HepG2 (cell line): ENCODE measurements at regions not wholly inside any gene's neighbourhood (a gene's known extent, or its start where the extent isn't known, plus 50 kb on each side); places are given as distances from the start of the nearest gene placed in this dataset.

ENCODE experiments used
- ATAC-seq: fragments of 200-7000 bp; cut with Tn5 transposase; 3 replicates; pipeline ENCODE4 v1.9.1; 2020; ENCODE audit warnings: mild to moderate bottlenecking, moderate library complexity
- BruUV-seq: library from RNA; stranded (reverse); fragments of 400-500 nt; replicated peaks from 2 replicates; lab custom pipeline; 2021; lab: Mats Ljungman, UMichigan
- CTCF ChIA-PET: fragments of 300-600 bp; formaldehyde crosslinking; extraction: SDS; loops from one replicate; lab custom pipeline; 2021; ENCODE audit warnings: low total read pairs, inconsistent platforms, low intra/inter-chr PET ratio; lab: Yijun Ruan, JAX
- POLR2A ChIA-PET: fragments of 350-600 bp; sonication (Branson Sonifier 250); formaldehyde crosslinking; loops from one replicate; lab custom pipeline; 2020; ENCODE audit warnings: antibody characterized with exemption, inconsistent platforms; lab: Yijun Ruan, JAX
- DNase-seq: peaks from one replicate; pipeline ENCODE4 v3.0.0-alpha.2; 2015; ENCODE audit warnings: low spot score
- FAIRE-seq: peaks from 3 replicates; lab custom pipeline; 2011; peaks lifted over from hg19 to GRCh38; lab: Jason Lieb, UNC
- H2AFZ ChIP-seq: one replicate; pipeline ENCODE4 v1.6.1; 2011; ENCODE audit warnings: low read length, inconsistent platforms
- H3K27ac ChIP-seq: fragments of 300-600 bp; 3 replicates; pipeline ENCODE4 v1.8.0; 2011; ENCODE audit warnings: mixed run types, mild to moderate bottlenecking, mixed read lengths, low read length, inconsistent platforms; ENCODE audit not compliant: insufficient read depth; ENCODE audit errors: extremely low read length
- H3K27me3 ChIP-seq, 2 experiments: fragments of 200-600 bp in 1 of 2; 2 replicates in 1 of 2; 3 replicates in 1 of 2; pipeline versions ENCODE4 v1.6.0 to v1.8.0; 2011; ENCODE audit warnings: low read length in 2 of 2, mild to moderate bottlenecking in 2 of 2, moderate library complexity in 2 of 2, inconsistent platforms in 1 of 2; ENCODE audit not compliant: insufficient read depth in 2 of 2, control insufficient read depth in 1 of 2
- H3K36me3 ChIP-seq, 2 experiments: fragments of 200-600 bp in 1 of 2; replicated peaks in 1 of 2; 2 replicates in 1 of 2; 3 replicates in 1 of 2; pipeline versions ENCODE4 v1.5.1 to v1.8.0; 2011; ENCODE audit warnings: low read length in 2 of 2, inconsistent platforms in 1 of 2; ENCODE audit not compliant: insufficient read depth in 2 of 2, control insufficient read depth in 1 of 2
- H3K4me1 ChIP-seq: 2 replicates; pipeline ENCODE4 v1.5.1; 2012; ENCODE audit warnings: low read length, inconsistent platforms; ENCODE audit not compliant: insufficient read depth
- H3K4me2 ChIP-seq: 2 replicates; pipeline ENCODE4 v1.6.0; 2011; ENCODE audit warnings: low read depth, low read length, inconsistent platforms
- H3K4me3 ChIP-seq, 3 experiments: fragments of 200-600 bp in 1 of 3; sonication (generic), shearing (Covaris generic) in 1 of 3; replicated peaks in 1 of 3; 2 replicates each; pipeline ENCODE4 v1.5.1; 2011 to 2016; ENCODE audit warnings: low read length in 3 of 3, inconsistent platforms in 2 of 3, low read depth in 2 of 3, mild to moderate bottlenecking in 2 of 3, control low read depth in 1 of 3, mixed read lengths in 1 of 3; ENCODE audit not compliant: insufficient read depth in 1 of 3
- H3K79me2 ChIP-seq: one replicate; pipeline ENCODE4 v1.6.1; 2011; ENCODE audit warnings: low read length, inconsistent platforms; ENCODE audit not compliant: insufficient read depth
- H3K9ac ChIP-seq: 2 replicates; pipeline ENCODE4 v1.6.0; 2011; ENCODE audit warnings: mild to moderate bottlenecking, low read depth, low read length, inconsistent platforms; ENCODE audit not compliant: insufficient read depth
- H3K9me3 ChIP-seq: 2 replicates; pipeline ENCODE4 v1.5.1; 2012; ENCODE audit warnings: mild to moderate bottlenecking, low read length
- H4K20me1 ChIP-seq: 2 replicates; pipeline ENCODE4 v1.6.0; 2011; ENCODE audit warnings: inconsistent platforms, mild to moderate bottlenecking, low read length, moderate library complexity; ENCODE audit not compliant: insufficient read depth
- FOXA3 ChIP-seq: IDR thresholded peaks from 2 replicates; pipeline ENCODE4 v1.6.1; 2016; ENCODE audit warnings: missing genetic modification reagents, missing compliant biosample characterization
- MAX ChIP-seq: IDR thresholded peaks from 2 replicates; pipeline ENCODE4 v1.6.1; 2012; ENCODE audit warnings: inconsistent platforms
- PHB2 ChIP-seq: fragments of 450-650 bp; IDR thresholded peaks from 2 replicates; pipeline ENCODE4 v1.6.1; 2018; ENCODE audit not compliant: partially characterized antibody
- ZNF326 ChIP-seq: sonication (generic); formaldehyde crosslinking; IDR thresholded peaks from 2 replicates; pipeline ENCODE4 v1.4.0; 2020; ENCODE audit warnings: missing genetic modification reagents, borderline replicate concordance
- ZNF33A ChIP-seq: sonication (generic); formaldehyde crosslinking; IDR thresholded peaks from 2 replicates; pipeline ENCODE4 v1.5.1; 2020; ENCODE audit warnings: missing genetic modification reagents, mild to moderate bottlenecking, moderate library complexity, borderline replicate concordance
- WGBS: methylation state at CpG from one replicate; pipeline ENCODE4 v1.1.6; 2017; ENCODE audit warnings: low lambda C conversion rate; 5-methylcytosine and 5-hydroxymethylcytosine counted together
- in situ Hi-C: cut with HindIII; loops from 2 replicates; pipeline ENCODE4 v1.10.0; 2017; ENCODE audit warnings: low pct_unique_long_range_greater_than_20kb; ENCODE audit not compliant: extremely low pct_ligation_motif_present
- intact Hi-C: fragments of 100-400 bp; cut with micrococcal nuclease; formaldehyde crosslinking; loops from one replicate; pipeline ENCODE4 v1.10.0; 2022; ENCODE audit not compliant: unreplicated experiment
- TF ChIP-seq, protein P1 (sequence below): sonication (generic); formaldehyde crosslinking; IDR thresholded peaks from 2 replicates; pipeline ENCODE4 v1.4.0; 2020; ENCODE audit warnings: mild to moderate bottlenecking, low read depth, missing genetic modification reagents

- no peak for TF ChIP-seq ZNF33A (CRISPR knock-in tag)
- TF ChIP-seq MAX, result no peak
- TF ChIP-seq ZNF326, result no peak
- no peak for TF ChIP-seq PHB2
- TF ChIP-seq, all 625 proteins: peak for 0
Observed at GRCh38 chr4:96974295-96974694, 1134.4 kb downstream of the PDHA2 start (continued).

DNA sequence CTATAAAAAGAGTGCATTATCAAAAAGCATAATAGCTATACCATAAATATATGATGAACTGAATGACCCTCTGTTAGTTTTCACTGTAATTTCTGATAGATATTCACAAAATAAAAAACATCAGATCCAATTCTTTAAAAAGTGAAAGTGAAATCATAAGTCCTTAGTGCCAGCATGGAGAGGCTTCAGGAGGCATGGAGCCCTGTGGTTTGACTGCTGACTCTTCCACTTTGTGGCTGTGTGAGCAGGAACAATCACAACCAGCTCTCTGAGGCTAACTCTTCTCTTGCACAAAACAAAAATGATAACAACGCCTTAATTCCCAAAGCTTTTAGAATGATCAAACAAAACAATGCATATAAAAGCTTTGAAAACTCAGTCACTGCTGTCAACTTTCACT is 1143.9 kb downstream of the PDHA2 start:
- Histone ChIP-seq H3K4me2 (no peak overlapping the region; the same call in 1 of the 2 replicates), H3K9me3 (peaks cover 4% of the 10 kb centered on the region), H3K36me3 (no peaks in the 10 kb centered on the region), H2AFZ (no peak overlapping the region), H3K9ac (no peak overlapping the region), H3K4me1 (no peaks in the 10 kb centered on the region), H3K79me2 (no peaks in the 10 kb centered on the region), H3K27me3 (no peaks in the 10 kb centered on the region; a peak in 1 of 5 replicates), H4K20me1 (no peaks in the 10 kb centered on the region), H3K27ac (no peak overlapping the region), H3K4me3 (no peak overlapping the region)
- DNase-seq (no peak), FAIRE-seq (no peak), ATAC-seq (no peak)
- ChIA-PET CTCF (no interaction called here), POLR2A (no interaction called here)
- BruUV-seq, result no TSS peak
- TF ChIP-seq, protein P1, sequence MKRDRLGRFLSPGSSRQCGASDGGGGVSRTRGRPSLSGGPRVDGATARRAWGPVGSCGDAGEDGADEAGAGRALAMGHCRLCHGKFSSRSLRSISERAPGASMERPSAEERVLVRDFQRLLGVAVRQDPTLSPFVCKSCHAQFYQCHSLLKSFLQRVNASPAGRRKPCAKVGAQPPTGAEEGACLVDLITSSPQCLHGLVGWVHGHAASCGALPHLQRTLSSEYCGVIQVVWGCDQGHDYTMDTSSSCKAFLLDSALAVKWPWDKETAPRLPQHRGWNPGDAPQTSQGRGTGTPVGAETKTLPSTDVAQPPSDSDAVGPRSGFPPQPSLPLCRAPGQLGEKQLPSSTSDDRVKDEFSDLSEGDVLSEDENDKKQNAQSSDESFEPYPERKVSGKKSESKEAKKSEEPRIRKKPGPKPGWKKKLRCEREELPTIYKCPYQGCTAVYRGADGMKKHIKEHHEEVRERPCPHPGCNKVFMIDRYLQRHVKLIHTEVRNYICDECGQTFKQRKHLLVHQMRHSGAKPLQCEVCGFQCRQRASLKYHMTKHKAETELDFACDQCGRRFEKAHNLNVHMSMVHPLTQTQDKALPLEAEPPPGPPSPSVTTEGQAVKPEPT (CRISPR knock-in tag), result no peak
- TF ChIP-seq FOXA3 (CRISPR knock-in tag), result no peak
- intact Hi-C loops (no loop called here), in situ Hi-C loops (no loop called here)
- 4% methylated on average over 1 of the region's 1 CpG for WGBS
